ENCODE measurements at regions not wholly inside any gene's neighbourhood (a gene's known extent, or its start where the extent isn't known, plus 50 kb on each side); places are given as distances from the start of the nearest gene placed in this dataset.

- TF ChIP-seq EZH2phosphoT487 (IDR thresholded peaks at IDR 0.05; ENCODE audit: low read depth) (no peak), CTCF (IDR thresholded peaks at IDR 0.05; ENCODE audit: low read depth, low read length) (no peak)
These were observed 419.8 kb upstream of the NR2F2 start for GRCh38 chr15:95910643-95911212.

All from OCI-LY3 (cell line).